Esophagus muscularis mucosa (tissue), 4 donors: ENCODE measurements at regions not wholly inside any gene's neighbourhood (a gene's known extent, or its start where the extent isn't known, plus 50 kb on each side); places are given as distances from the start of the nearest gene placed in this dataset.

ENCODE experiments used
- EP300 ChIP-seq: sonication (generic); formaldehyde crosslinking; IDR thresholded peaks from one replicate; pipeline ENCODE4 v1.6.1; 2017; ENCODE audit warnings: antibody characterized with exemption
- POLR2A ChIP-seq: fragments of 450-650 bp; IDR thresholded peaks from one replicate; pipeline ENCODE4 v1.6.1; 2017; ENCODE audit warnings: antibody characterized with exemption, moderate library complexity, mild to moderate bottlenecking, low read depth
- TF ChIP-seq, protein P1 (sequence below), 3 experiments: fragments of 200-600 bp in 2 of 3; fragments of 450-650 bp in 1 of 3; sonication (generic) in 2 of 3; IDR thresholded peaks; one replicate each; pipeline ENCODE4 v1.5.1; 2017 to 2019; ENCODE audit warnings: antibody characterized with exemption in 3 of 3, mild to moderate bottlenecking in 2 of 3, moderate library complexity in 1 of 3

- TF ChIP-seq, protein P1, sequence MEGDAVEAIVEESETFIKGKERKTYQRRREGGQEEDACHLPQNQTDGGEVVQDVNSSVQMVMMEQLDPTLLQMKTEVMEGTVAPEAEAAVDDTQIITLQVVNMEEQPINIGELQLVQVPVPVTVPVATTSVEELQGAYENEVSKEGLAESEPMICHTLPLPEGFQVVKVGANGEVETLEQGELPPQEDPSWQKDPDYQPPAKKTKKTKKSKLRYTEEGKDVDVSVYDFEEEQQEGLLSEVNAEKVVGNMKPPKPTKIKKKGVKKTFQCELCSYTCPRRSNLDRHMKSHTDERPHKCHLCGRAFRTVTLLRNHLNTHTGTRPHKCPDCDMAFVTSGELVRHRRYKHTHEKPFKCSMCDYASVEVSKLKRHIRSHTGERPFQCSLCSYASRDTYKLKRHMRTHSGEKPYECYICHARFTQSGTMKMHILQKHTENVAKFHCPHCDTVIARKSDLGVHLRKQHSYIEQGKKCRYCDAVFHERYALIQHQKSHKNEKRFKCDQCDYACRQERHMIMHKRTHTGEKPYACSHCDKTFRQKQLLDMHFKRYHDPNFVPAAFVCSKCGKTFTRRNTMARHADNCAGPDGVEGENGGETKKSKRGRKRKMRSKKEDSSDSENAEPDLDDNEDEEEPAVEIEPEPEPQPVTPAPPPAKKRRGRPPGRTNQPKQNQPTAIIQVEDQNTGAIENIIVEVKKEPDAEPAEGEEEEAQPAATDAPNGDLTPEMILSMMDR (IDR thresholded peaks at IDR 0.05), result no peak
- TF ChIP-seq EP300 (no peak), POLR2A (no peak)
These were observed 119.6 kb downstream of the MTX2 start for GRCh38 chr2:176388861-176389260.
